DOHH2 (cell line): ENCODE measurements at regions not wholly inside any gene's neighbourhood (a gene's known extent, or its start where the extent isn't known, plus 50 kb on each side); places are given as distances from the start of the nearest gene placed in this dataset.
A peak's percentile ranks its signal among the peaks of the same experiment; 100 is the strongest.

Source experiments
- H3F3A ChIP-seq: fragments of 200-600 bp; sonication (generic), shearing (Covaris generic); 2 replicates; pipeline ENCODE4 v1.6.0; 2016; ENCODE audit warnings: antibody characterized with exemption, mild to moderate bottlenecking; ENCODE audit not compliant: control insufficient read depth, insufficient read depth
- H3K27ac ChIP-seq: fragments of 200-600 bp; sonication (generic); 2 replicates; pipeline ENCODE4 v1.5.1; 2014; ENCODE audit warnings: low read depth, mild to moderate bottlenecking, low read length, moderate library complexity
- H3K27me3 ChIP-seq: fragments of 200-600 bp; sonication (generic); 2 replicates; pipeline ENCODE4 v1.6.1; 2014; ENCODE audit warnings: mild to moderate bottlenecking, low read length, mixed read lengths; ENCODE audit not compliant: control insufficient read depth
- H3K36me3 ChIP-seq: fragments of 200-600 bp; sonication (generic); 2 replicates; pipeline ENCODE4 v1.6.1; 2014; ENCODE audit warnings: mild to moderate bottlenecking, low read length, moderate library complexity, mixed read lengths; ENCODE audit not compliant: control insufficient read depth
- H3K4me1 ChIP-seq: fragments of 200-600 bp; sonication (generic); 2 replicates; pipeline ENCODE4 v1.6.1; 2014; ENCODE audit warnings: mild to moderate bottlenecking, low read length, mixed read lengths; ENCODE audit not compliant: control insufficient read depth
- H3K4me2 ChIP-seq: fragments of 200-600 bp; sonication (generic); 2 replicates; pipeline ENCODE4 v1.6.0; 2014; ENCODE audit warnings: mild to moderate bottlenecking, low read length, moderate library complexity
- H3K4me3 ChIP-seq: fragments of 200-600 bp; sonication (generic); 2 replicates; pipeline ENCODE4 v1.5.1; 2014; ENCODE audit warnings: mild to moderate bottlenecking, low read length, mixed read lengths
- H3K79me2 ChIP-seq: fragments of 200-600 bp; sonication (generic); 2 replicates; pipeline ENCODE4 v1.6.1; 2014; ENCODE audit warnings: mild to moderate bottlenecking, low read length, mixed read lengths; ENCODE audit not compliant: control insufficient read depth
- H3K9me2 ChIP-seq: fragments of 200-600 bp; sonication (generic); replicated peaks from 2 replicates; pipeline ENCODE4 v1.6.1; 2014; ENCODE audit warnings: mild to moderate bottlenecking, low read length, mixed read lengths; ENCODE audit not compliant: control insufficient read depth
- H3K9me3 ChIP-seq: fragments of 200-600 bp; sonication (generic); 2 replicates; pipeline ENCODE4 v1.6.1; 2014; ENCODE audit warnings: antibody characterized with exemption, low read length, mixed read lengths; ENCODE audit not compliant: control insufficient read depth, insufficient read depth
- H4K20me1 ChIP-seq: fragments of 200-600 bp; sonication (generic); 2 replicates; pipeline ENCODE4 v1.6.0; 2014; ENCODE audit warnings: low read depth, mild to moderate bottlenecking, antibody characterized with exemption, low read length, moderate library complexity; ENCODE audit not compliant: control insufficient read depth, insufficient read depth
- EZH2phosphoT487 ChIP-seq: fragments of 200-600 bp; sonication (generic); IDR thresholded peaks from 2 replicates; pipeline ENCODE4 v1.6.1; 2017; ENCODE audit warnings: borderline replicate concordance, mild to moderate bottlenecking, antibody characterized with exemption, low read length, moderate library complexity, mixed read lengths
- TF ChIP-seq, protein P1 (sequence below): fragments of 200-600 bp; sonication (generic); IDR thresholded peaks from one replicate; pipeline ENCODE4 v1.5.1; 2014; ENCODE audit warnings: antibody characterized with exemption, mild to moderate bottlenecking, low read depth, low read length; ENCODE audit not compliant: poor library complexity, severe bottlenecking

DNA sequence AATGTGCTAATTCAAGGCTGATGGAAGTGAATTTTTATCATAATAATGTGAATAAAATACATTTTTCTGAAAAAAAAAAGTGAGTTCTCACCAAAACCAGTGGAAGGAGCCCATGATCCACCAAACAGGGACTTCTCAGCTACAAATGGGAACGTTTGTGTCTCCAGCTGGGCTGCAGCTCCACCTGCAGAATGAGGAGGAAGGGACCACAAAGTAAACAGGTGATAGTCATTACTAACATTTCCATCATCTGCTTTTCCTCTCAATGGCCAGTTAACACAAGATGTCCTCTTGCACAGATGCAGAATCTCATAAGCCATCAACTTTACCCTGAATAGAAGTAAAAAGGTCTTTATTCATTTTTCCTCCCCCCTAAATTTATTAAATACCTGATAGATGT lies 246.2 kb downstream of the MRPL39 start:
- no peaks in the 10 kb centered on the region for H3K27me3 ChIP-seq
- H3F3A ChIP-seq, result no peaks in the 10 kb centered on the region
- no peaks in the 10 kb centered on the region for H3K9me2 ChIP-seq
- H3K79me2 ChIP-seq, result no peaks in the 10 kb centered on the region
- no peaks in the 10 kb centered on the region for H3K4me1 ChIP-seq
- no peak overlapping the region for H3K27ac ChIP-seq
- no peak for TF ChIP-seq EZH2phosphoT487
- TF ChIP-seq, protein P1, sequence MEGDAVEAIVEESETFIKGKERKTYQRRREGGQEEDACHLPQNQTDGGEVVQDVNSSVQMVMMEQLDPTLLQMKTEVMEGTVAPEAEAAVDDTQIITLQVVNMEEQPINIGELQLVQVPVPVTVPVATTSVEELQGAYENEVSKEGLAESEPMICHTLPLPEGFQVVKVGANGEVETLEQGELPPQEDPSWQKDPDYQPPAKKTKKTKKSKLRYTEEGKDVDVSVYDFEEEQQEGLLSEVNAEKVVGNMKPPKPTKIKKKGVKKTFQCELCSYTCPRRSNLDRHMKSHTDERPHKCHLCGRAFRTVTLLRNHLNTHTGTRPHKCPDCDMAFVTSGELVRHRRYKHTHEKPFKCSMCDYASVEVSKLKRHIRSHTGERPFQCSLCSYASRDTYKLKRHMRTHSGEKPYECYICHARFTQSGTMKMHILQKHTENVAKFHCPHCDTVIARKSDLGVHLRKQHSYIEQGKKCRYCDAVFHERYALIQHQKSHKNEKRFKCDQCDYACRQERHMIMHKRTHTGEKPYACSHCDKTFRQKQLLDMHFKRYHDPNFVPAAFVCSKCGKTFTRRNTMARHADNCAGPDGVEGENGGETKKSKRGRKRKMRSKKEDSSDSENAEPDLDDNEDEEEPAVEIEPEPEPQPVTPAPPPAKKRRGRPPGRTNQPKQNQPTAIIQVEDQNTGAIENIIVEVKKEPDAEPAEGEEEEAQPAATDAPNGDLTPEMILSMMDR, result no peak
- no peak overlapping the region for H3K4me2 ChIP-seq
- H3K36me3 ChIP-seq, result no peaks in the 10 kb centered on the region
- H3K4me3 ChIP-seq, result no peak overlapping the region
- H4K20me1 ChIP-seq, result no peaks in the 10 kb centered on the region
- H3K9me3 ChIP-seq, result no peaks in the 10 kb centered on the region

DNA sequence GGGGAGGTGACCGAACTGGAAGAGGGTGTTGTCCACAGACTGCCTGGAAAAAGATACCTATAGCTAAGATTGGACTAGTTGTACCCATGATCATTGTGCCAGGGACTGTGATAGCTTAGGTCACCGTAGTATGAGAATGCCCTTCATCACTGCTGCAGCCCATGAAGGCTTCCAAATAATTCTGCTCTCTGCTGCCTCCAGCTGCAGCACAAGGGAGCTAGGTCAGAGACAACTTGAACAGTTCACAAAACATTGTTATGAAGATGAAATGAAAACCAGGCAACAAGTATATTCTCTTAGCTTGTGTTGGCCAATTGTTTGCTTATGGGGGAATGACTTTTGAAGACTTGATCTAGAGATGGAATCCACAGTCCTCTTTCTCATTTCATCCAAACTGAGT lies 246.7 kb downstream of the MRPL39 start:
- Histone ChIP-seq H3K9me3 (no peaks in the 10 kb centered on the region), H4K20me1 (no peaks in the 10 kb centered on the region), H3F3A (no peaks in the 10 kb centered on the region), H3K4me2 (no peak overlapping the region), H3K36me3 (no peaks in the 10 kb centered on the region), H3K27ac (no peak overlapping the region), H3K79me2 (no peaks in the 10 kb centered on the region), H3K4me1 (no peaks in the 10 kb centered on the region), H3K27me3 (no peaks in the 10 kb centered on the region), H3K9me2 (no peaks in the 10 kb centered on the region), H3K4me3 (no peak overlapping the region)
- TF ChIP-seq EZH2phosphoT487, result no peak
- TF ChIP-seq, protein P1, result peak; percentile 24

DNA sequence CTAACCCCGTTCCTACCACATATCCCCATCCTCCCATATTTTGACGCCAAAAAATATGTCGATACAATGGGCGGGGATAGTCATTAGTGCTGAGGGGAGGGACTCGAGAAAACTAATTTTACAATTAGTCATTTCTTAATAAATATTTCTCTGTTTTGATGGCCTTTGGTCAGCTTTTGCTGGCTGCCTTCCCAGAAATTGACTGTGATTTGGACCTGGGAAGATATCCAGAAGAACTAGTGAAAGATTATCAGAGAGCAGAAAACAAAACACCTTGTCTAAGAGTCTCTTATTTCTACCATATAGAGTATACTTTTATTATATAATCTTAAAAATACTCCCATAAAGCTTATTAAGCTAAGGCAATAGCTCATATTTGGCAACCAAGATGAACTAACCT lies 247.6 kb downstream of the MRPL39 start:
- Histone ChIP-seq H4K20me1 (no peaks in the 10 kb centered on the region), H3K4me1 (no peaks in the 10 kb centered on the region), H3K4me2 (no peak overlapping the region), H3K79me2 (no peaks in the 10 kb centered on the region), H3K9me3 (no peaks in the 10 kb centered on the region), H3K27ac (no peak overlapping the region), H3K4me3 (no peak overlapping the region), H3K9me2 (no peaks in the 10 kb centered on the region), H3F3A (no peaks in the 10 kb centered on the region), H3K27me3 (no peaks in the 10 kb centered on the region), H3K36me3 (no peaks in the 10 kb centered on the region)
- TF ChIP-seq, protein P1, result no peak
- TF ChIP-seq EZH2phosphoT487, result no peak

DNA sequence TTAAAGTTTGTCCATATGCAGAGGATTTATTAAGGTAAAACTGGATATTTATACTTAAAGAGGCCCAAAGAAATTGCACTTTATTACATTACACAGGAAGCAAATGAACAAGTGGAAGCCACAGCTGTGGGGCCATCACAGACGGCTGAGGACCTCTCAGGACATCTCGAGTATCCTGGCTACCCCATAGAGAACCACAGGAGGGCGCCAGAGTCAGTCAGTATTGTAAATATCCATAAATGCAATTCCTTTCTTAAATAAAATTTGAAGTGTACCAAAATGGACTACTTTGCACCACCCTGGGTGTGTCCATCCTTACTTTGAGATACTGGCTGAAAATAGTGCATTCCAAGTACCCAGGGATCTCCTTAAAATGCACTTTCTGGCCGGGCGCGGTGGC lies 257.2 kb downstream of the MRPL39 start:
- no peaks in the 10 kb centered on the region for H3K9me2 ChIP-seq
- no peak for TF ChIP-seq EZH2phosphoT487
- TF ChIP-seq, protein P1, result peak; percentile 66
- H3K27ac ChIP-seq, result no peak overlapping the region
- no peaks in the 10 kb centered on the region for H4K20me1 ChIP-seq
- H3K27me3 ChIP-seq, result no peaks in the 10 kb centered on the region
- no peaks in the 10 kb centered on the region for H3F3A ChIP-seq
- no peaks in the 10 kb centered on the region for H3K79me2 ChIP-seq
- no peaks in the 10 kb centered on the region for H3K36me3 ChIP-seq
- H3K4me2 ChIP-seq, result no peak overlapping the region
- H3K9me3 ChIP-seq, result no peaks in the 10 kb centered on the region
- H3K4me1 ChIP-seq, result no peaks in the 10 kb centered on the region
- H3K4me3 ChIP-seq, result no peak overlapping the region
